CD14-positive monocyte (primary cell): ENCODE measurements at regions not wholly inside any gene's neighbourhood (a gene's known extent, or its start where the extent isn't known, plus 50 kb on each side); places are given as distances from the start of the nearest gene placed in this dataset.
A peak's percentile ranks its signal among the peaks of the same experiment; 100 is the strongest.

Experiments used
- DNase-seq, 3 donors: peaks; one replicate each; pipeline ENCODE4 v3.0.0-alpha.2; 2011 to 2022
- H2AFZ ChIP-seq: 2 replicates; pipeline ENCODE4 v1.6.0; 2012; ENCODE audit warnings: mild to moderate bottlenecking, low read depth, low read length, inconsistent platforms; ENCODE audit not compliant: insufficient read depth, poor library complexity, severe bottlenecking
- H3K27ac ChIP-seq, 2 donors: 1 replicate in 1 of 2; 2 replicates in 1 of 2; pipeline ENCODE4 v1.5.1; 2012 to 2013; ENCODE audit warnings: low read length in 2 of 2, control low read depth in 1 of 2, inconsistent platforms in 1 of 2, low read depth in 1 of 2, mild to moderate bottlenecking in 1 of 2
- H3K27me3 ChIP-seq, 2 donors: one replicate each; pipeline versions ENCODE4 v1.6.0 to v1.6.1; 2011 to 2013; ENCODE audit warnings: low read length in 2 of 2; ENCODE audit not compliant: control insufficient read depth in 2 of 2, insufficient read depth in 2 of 2
- H3K36me3 ChIP-seq, 2 donors: replicated peaks in 1 of 2; 1 replicate in 1 of 2; 2 replicates in 1 of 2; pipeline versions ENCODE4 v1.5.1 to v1.6.1; 2012 to 2013; ENCODE audit warnings: low read length in 2 of 2, control low read depth in 1 of 2, inconsistent platforms in 1 of 2, mild to moderate bottlenecking in 1 of 2; ENCODE audit not compliant: insufficient read depth in 2 of 2, control insufficient read depth in 1 of 2
- H3K4me1 ChIP-seq, 2 donors: 1 replicate in 1 of 2; 2 replicates in 1 of 2; pipeline versions ENCODE4 v1.5.1 to v1.6.1; 2012 to 2013; ENCODE audit warnings: low read length in 2 of 2, control low read depth in 1 of 2, inconsistent platforms in 1 of 2, mild to moderate bottlenecking in 1 of 2, moderate library complexity in 1 of 2; ENCODE audit not compliant: insufficient read depth in 2 of 2, control insufficient read depth in 1 of 2
- H3K4me2 ChIP-seq: replicated peaks from 2 replicates; pipeline ENCODE3; 2012; ENCODE audit warnings: low read length, moderate library complexity, mild to moderate bottlenecking; ENCODE audit not compliant: poor library complexity, severe bottlenecking; ENCODE audit errors: extremely low read depth
- H3K4me3 ChIP-seq, 3 experiments: fragments of 200-600 bp in 1 of 3; sonication (generic) in 1 of 3; replicated peaks in 1 of 3; 1 replicate in 2 of 3; 2 replicates in 1 of 3; pipeline ENCODE4 v1.5.1; 2011 to 2013; ENCODE audit warnings: low read length in 3 of 3, mild to moderate bottlenecking in 3 of 3, control low read depth in 2 of 3, low read depth in 2 of 3, inconsistent platforms in 1 of 3, moderate library complexity in 1 of 3
- H3K79me2 ChIP-seq: 2 replicates; pipeline ENCODE4 v1.6.0; 2012; ENCODE audit warnings: mild to moderate bottlenecking, control low read depth, inconsistent platforms, low read length, moderate library complexity; ENCODE audit not compliant: insufficient read depth
- H3K9ac ChIP-seq: 2 replicates; pipeline ENCODE4 v1.6.0; 2017; ENCODE audit warnings: low read length, mild to moderate bottlenecking; ENCODE audit not compliant: insufficient read depth, poor library complexity, severe bottlenecking
- H3K9me3 ChIP-seq, 2 donors: replicated peaks in 1 of 2; 1 replicate in 1 of 2; 2 replicates in 1 of 2; pipeline versions ENCODE4 v1.5.1 to v1.6.1; 2012 to 2013; ENCODE audit warnings: low read length in 2 of 2, control low read depth in 1 of 2; ENCODE audit not compliant: control insufficient read depth in 1 of 2, insufficient read depth in 1 of 2
- H4K20me1 ChIP-seq: 2 replicates; pipeline ENCODE4 v1.6.0; 2012; ENCODE audit warnings: mild to moderate bottlenecking, low read length, control low read depth, moderate library complexity; ENCODE audit not compliant: insufficient read depth
- H3K27ac Mint-ChIP-seq, 7 donors: one replicate each; pipeline ENCODE4 v1.8.0; 2020; ENCODE audit warnings: mild to moderate bottlenecking in 7 of 7, mixed read lengths in 7 of 7, moderate library complexity in 6 of 7, inconsistent platforms in 2 of 7
- H3K27me3 Mint-ChIP-seq, 3 donors: one replicate each; pipeline ENCODE4 v1.8.0; 2021 to 2022; ENCODE audit warnings: low read depth in 3 of 3, mild to moderate bottlenecking in 3 of 3, mixed read lengths in 3 of 3, moderate library complexity in 3 of 3, inconsistent platforms in 1 of 3
- H3K36me3 Mint-ChIP-seq, 2 donors: one replicate each; pipeline ENCODE4 v1.8.0; 2020; ENCODE audit warnings: mixed read lengths in 2 of 2, inconsistent platforms in 1 of 2, mild to moderate bottlenecking in 1 of 2
- H3K4me1 Mint-ChIP-seq: one replicate; pipeline ENCODE4 v1.8.0; 2020; ENCODE audit warnings: mild to moderate bottlenecking, mixed read lengths
- H3K4me3 Mint-ChIP-seq, 2 donors: one replicate each; pipeline ENCODE4 v1.8.0; 2020; ENCODE audit warnings: mild to moderate bottlenecking in 2 of 2, mixed read lengths in 2 of 2, moderate library complexity in 1 of 2
- H3K9me3 Mint-ChIP-seq, 7 donors: one replicate each; pipeline ENCODE4 v1.8.0; 2020 to 2022; ENCODE audit warnings: mixed read lengths in 7 of 7, mild to moderate bottlenecking in 6 of 7, moderate library complexity in 6 of 7, inconsistent platforms in 2 of 7
- WGBS: methylation state at CpG from one replicate; pipeline ENCODE4 v1.1.5; 2013; ENCODE audit warnings: missing lambda C conversion rate; ENCODE audit not compliant: insufficient coverage; 5-methylcytosine and 5-hydroxymethylcytosine counted together
- intact Hi-C, 2 donors: fragments of 100-400 bp; cut with micrococcal nuclease; formaldehyde crosslinking; loops; one replicate each; pipeline versions ENCODE4 v1.15.0 to v1.15.1; 2023
- TF ChIP-seq, protein P1 (sequence below): fragments of 200-600 bp; IDR thresholded peaks from one replicate; pipeline ENCODE4 v1.8.0; 2022; ENCODE audit warnings: antibody characterized with exemption, mild to moderate bottlenecking

- Mint-ChIP-seq H3K9me3 (peaks cover 0 to 6% (median 3%) of the 10 kb centered on the region in 7 donors), H3K27ac (no peak overlapping the region), H3K4me1 (no peaks in the 10 kb centered on the region), H3K4me3 (peak overlapping the region in 1 of 2 donors; percentile 4), H3K36me3 (no peaks in the 10 kb centered on the region), H3K27me3 (peaks cover 4 to 11% (median 7%) of the 10 kb centered on the region in 3 donors)
- DNase-seq, result no peak
- no peak overlapping the region for H2AFZ ChIP-seq
- H3K4me2 ChIP-seq, result no peak overlapping the region
- no peaks in the 10 kb centered on the region for H3K36me3 ChIP-seq
- intact Hi-C loops, result no loop called here
- no peaks in the 10 kb centered on the region for H3K79me2 ChIP-seq
- TF ChIP-seq, protein P1, sequence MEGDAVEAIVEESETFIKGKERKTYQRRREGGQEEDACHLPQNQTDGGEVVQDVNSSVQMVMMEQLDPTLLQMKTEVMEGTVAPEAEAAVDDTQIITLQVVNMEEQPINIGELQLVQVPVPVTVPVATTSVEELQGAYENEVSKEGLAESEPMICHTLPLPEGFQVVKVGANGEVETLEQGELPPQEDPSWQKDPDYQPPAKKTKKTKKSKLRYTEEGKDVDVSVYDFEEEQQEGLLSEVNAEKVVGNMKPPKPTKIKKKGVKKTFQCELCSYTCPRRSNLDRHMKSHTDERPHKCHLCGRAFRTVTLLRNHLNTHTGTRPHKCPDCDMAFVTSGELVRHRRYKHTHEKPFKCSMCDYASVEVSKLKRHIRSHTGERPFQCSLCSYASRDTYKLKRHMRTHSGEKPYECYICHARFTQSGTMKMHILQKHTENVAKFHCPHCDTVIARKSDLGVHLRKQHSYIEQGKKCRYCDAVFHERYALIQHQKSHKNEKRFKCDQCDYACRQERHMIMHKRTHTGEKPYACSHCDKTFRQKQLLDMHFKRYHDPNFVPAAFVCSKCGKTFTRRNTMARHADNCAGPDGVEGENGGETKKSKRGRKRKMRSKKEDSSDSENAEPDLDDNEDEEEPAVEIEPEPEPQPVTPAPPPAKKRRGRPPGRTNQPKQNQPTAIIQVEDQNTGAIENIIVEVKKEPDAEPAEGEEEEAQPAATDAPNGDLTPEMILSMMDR, result no peak
- H3K9ac ChIP-seq, result no peak overlapping the region
- peaks cover 0 to 3% of the 10 kb centered on the region in 2 donors for H3K27me3 ChIP-seq
- no peaks in the 10 kb centered on the region for H3K9me3 ChIP-seq
- whole genome bisulfite sequencing, result 93% methylated on average over 9 of the region's 14 CpGs
- H3K4me1 ChIP-seq, result no peaks in the 10 kb centered on the region
- no peaks in the 10 kb centered on the region for H4K20me1 ChIP-seq
- H3K27ac ChIP-seq, result no peak overlapping the region
- H3K4me3 ChIP-seq, result no peak overlapping the region
Measured at GRCh38 chr12:124098101-124098757, 125.2 kb downstream of the ZNF664 start.

GRCh38 chr12:124098887-124099286 is 125.9 kb downstream of the ZNF664 start:
- Histone ChIP-seq H3K36me3 (no peaks in the 10 kb centered on the region), H2AFZ (no peak overlapping the region), H3K27ac (no peak overlapping the region), H3K27me3 (peaks cover 0 to 3% of the 10 kb centered on the region in 2 donors), H3K79me2 (no peaks in the 10 kb centered on the region), H3K4me1 (no peaks in the 10 kb centered on the region), H3K9ac (no peak overlapping the region), H3K4me2 (no peak overlapping the region), H3K9me3 (no peaks in the 10 kb centered on the region), H4K20me1 (no peaks in the 10 kb centered on the region), H3K4me3 (no peak overlapping the region)
- no peak for DNase-seq
- Mint-ChIP-seq H3K4me3 (no peak overlapping the region), H3K27me3 (peaks cover 4 to 12% (median 10%) of the 10 kb centered on the region in 3 donors), H3K36me3 (no peaks in the 10 kb centered on the region), H3K4me1 (no peaks in the 10 kb centered on the region), H3K9me3 (peaks cover 0 to 6% (median 3%) of the 10 kb centered on the region in 7 donors), H3K27ac (no peak overlapping the region)
- intact Hi-C loops, result no loop called here
- TF ChIP-seq, protein P1, result no peak
- WGBS, result 72% methylated on average over 8 of the region's 8 CpGs
